ENCODE measurements at regions not wholly inside any gene's neighbourhood (a gene's known extent, or its start where the extent isn't known, plus 50 kb on each side); places are given as distances from the start of the nearest gene placed in this dataset.
A peak's percentile ranks its signal among the peaks of the same experiment; 100 is the strongest.

- no peaks in the 10 kb centered on the region for H3K9me3 ChIP-seq
- DNase-seq (peak in 1 of 4 donors; percentile 1), ATAC-seq (no peak)
- H3K4me3 ChIP-seq, result no peak overlapping the region
- H3K27ac ChIP-seq, result no peak overlapping the region
- intact Hi-C loops (cut with DNase I), result no loop called here
- no peaks in the 10 kb centered on the region for H3K4me1 ChIP-seq
- 74 to 75% methylated on average over 2 to 21 of the region's 21 CpGs for WGBS, 2 donors
- no peaks in the 10 kb centered on the region for H3K27me3 ChIP-seq
- no peak for TF ChIP-seq CTCF (IDR thresholded peaks at IDR 0.05)
- TF ChIP-seq POLR2A (IDR thresholded peaks at IDR 0.05), result no peak
- no peaks in the 10 kb centered on the region for H3K36me3 ChIP-seq (replicated peaks in 1 of 2; ENCODE audit: insufficient read depth in 1 of 2, low read depth in 2 of 2)
These were observed 180.6 kb upstream of the HDAC4 start for GRCh38 chr2:239581352-239581901.

DNA sequence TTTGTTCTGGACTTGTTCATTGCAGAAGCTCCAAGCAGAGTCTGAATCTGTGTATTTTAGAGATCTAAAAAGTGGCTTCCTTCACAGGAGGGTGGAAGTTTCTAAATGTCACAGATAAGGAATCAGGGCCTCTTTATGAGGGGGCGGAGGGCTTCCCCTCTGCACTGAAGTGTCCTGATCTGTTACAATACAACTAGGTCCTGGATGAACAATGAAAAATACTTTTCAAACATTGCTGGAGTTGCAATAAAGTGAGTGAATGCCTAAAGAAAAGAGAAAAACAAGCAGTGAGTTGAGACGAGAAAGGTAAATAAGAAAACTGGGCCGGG lies 179.3 kb upstream of the HDAC4 start:
- no peak for DNase-seq
- no peak for TF ChIP-seq POLR2A (IDR thresholded peaks at IDR 0.05)
- no peak for TF ChIP-seq CTCF (IDR thresholded peaks at IDR 0.05)
- Histone ChIP-seq H3K4me3 (no peak overlapping the region), H3K27ac (no peak overlapping the region), H3K9me3 (peaks cover 0 to 6% (median 0%) of the 10 kb centered on the region in 3 donors), H3K36me3 (replicated peaks in 1 of 2; ENCODE audit: insufficient read depth in 1 of 2, low read depth in 2 of 2) (no peaks in the 10 kb centered on the region), H3K27me3 (no peaks in the 10 kb centered on the region), H3K4me1 (no peaks in the 10 kb centered on the region)
- intact Hi-C loops (cut with DNase I), result no loop called here
- ATAC-seq, result no peak
- 74 to 89% methylated on average over 3 of the region's 3 CpGs for WGBS, 2 donors

DNA sequence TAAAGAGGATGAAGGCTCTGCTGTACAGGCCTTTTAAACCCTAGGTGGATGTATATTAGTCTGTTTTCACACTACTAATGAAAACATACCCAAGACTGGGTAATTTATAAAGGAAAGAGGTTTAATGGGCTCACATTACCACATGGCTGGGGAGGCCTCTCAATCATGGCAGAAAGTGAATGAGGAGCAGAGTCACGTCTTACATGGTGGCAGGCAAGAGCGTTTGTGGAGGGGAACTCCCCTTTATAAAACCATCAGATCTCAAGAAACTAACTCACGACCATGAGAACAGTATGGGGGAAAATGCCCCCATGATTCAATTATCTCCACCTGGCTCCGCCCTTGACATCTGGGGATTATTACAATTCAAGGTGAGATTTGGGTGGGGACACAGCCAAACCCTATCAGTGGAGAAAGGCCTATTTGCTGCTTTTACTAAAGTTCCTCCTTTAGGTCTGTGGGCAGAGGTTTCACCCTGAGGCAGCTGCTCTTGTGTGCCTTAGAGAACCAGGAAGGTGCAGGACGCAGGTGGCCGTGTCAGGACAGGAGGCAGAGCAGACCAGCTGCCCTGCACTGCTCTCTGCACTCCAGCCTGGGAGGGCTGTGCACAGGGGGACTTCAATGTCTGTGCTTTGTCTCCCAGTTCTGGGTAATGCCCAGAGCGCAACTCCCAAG lies 178.8 kb upstream of the HDAC4 start:
- H3K4me3 ChIP-seq, result no peak overlapping the region
- H3K9me3 ChIP-seq, result peaks cover 0 to 6% (median 0%) of the 10 kb centered on the region in 3 donors
- H3K27ac ChIP-seq, result no peak overlapping the region
- TF ChIP-seq POLR2A (IDR thresholded peaks at IDR 0.05), result no peak
- ATAC-seq (no peak), DNase-seq (no peak)
- no peaks in the 10 kb centered on the region for H3K36me3 ChIP-seq (replicated peaks in 1 of 2; ENCODE audit: insufficient read depth in 1 of 2, low read depth in 2 of 2)
- H3K27me3 ChIP-seq, result no peaks in the 10 kb centered on the region
- intact Hi-C loops (cut with DNase I), result no loop called here
- 70 to 85% methylated on average over 6 to 7 of the region's 7 CpGs for WGBS, 2 donors
- no peaks in the 10 kb centered on the region for H3K4me1 ChIP-seq

DNA sequence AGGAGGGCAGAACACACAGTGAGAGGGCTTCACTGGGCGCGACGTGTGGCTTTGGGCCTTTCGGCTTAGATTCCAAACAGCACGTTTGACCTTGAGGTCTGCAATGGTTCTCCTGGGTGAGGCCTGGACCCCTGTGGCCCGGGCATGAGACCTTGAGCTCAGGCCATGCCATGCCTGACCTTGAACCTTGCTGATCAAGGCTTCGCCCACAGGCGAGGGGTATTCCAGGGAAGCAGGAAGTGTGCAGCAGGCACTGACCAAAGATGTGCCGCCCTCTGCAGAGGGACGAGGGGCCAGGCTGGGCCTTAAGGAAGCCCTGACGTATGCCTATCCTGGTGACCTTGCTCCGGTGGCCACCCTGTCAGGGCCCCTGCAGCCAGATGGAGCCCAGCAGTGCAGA lies 178.3 kb upstream of the HDAC4 start:
- DNase-seq (no peak), ATAC-seq (no peak)
- Histone ChIP-seq H3K4me3 (no peak overlapping the region), H3K9me3 (peaks cover 0 to 6% (median 0%) of the 10 kb centered on the region in 3 donors), H3K27me3 (no peaks in the 10 kb centered on the region), H3K36me3 (replicated peaks in 1 of 2; ENCODE audit: insufficient read depth in 1 of 2, low read depth in 2 of 2) (no peaks in the 10 kb centered on the region), H3K4me1 (no peaks in the 10 kb centered on the region), H3K27ac (no peak overlapping the region)
- 84 to 88% methylated on average over 9 to 12 of the region's 12 CpGs for WGBS, 2 donors
- no peak for TF ChIP-seq POLR2A (IDR thresholded peaks at IDR 0.05)
- no peak for TF ChIP-seq CTCF (IDR thresholded peaks at IDR 0.05)
- intact Hi-C loops (cut with DNase I), result no loop called here

DNA sequence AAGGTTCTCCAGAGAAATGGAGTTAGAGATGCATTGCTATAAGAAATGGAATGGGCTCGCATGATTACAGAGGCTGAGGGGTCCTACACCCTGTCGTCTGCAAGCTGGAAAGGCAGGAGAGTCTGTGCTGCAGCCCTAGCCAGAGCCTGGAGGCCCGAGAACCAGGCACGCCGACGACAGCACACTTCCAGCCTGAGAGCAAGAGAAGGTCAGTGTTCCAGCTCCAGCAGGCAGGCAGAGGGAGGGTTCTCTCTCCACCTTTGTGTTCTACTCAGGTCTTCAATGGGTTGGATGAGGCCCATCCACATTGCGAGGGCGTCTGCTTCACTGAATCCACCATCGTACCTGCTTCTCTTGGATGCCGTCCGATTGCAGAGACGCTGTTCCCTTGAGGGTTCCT lies 177.6 kb upstream of the HDAC4 start:
- no peaks in the 10 kb centered on the region for H3K27me3 ChIP-seq
- DNase-seq (no peak), ATAC-seq (no peak)
- H3K4me1 ChIP-seq, result no peaks in the 10 kb centered on the region
- 78 to 85% methylated on average over 8 to 12 of the region's 12 CpGs for WGBS, 2 donors
- intact Hi-C loops (cut with DNase I), result no loop called here
- no peak overlapping the region for H3K27ac ChIP-seq
- peaks cover 0 to 6% (median 0%) of the 10 kb centered on the region in 3 donors for H3K9me3 ChIP-seq
- no peak overlapping the region for H3K4me3 ChIP-seq
- no peak for TF ChIP-seq POLR2A (IDR thresholded peaks at IDR 0.05)
- no peak for TF ChIP-seq CTCF (IDR thresholded peaks at IDR 0.05)
- no peaks in the 10 kb centered on the region for H3K36me3 ChIP-seq (replicated peaks in 1 of 2; ENCODE audit: insufficient read depth in 1 of 2, low read depth in 2 of 2)
